GM19324 (cell line): ENCODE measurements at regions not wholly inside any gene's neighbourhood (a gene's known extent, or its start where the extent isn't known, plus 50 kb on each side); places are given as distances from the start of the nearest gene placed in this dataset.
"Not testable (repeated sequence)": the region's sequence is repeated elsewhere in the genome, so short reads cannot be mapped to it uniquely, and the experiment has no call there.

Source experiments
- ATAC-seq: cut with Tn5 transposase; IDR thresholded peaks from one replicate; pipeline ENCODE4 v1.9.1; 2021; ENCODE audit warnings: mild to moderate bottlenecking, moderate library complexity; ENCODE audit not compliant: unreplicated experiment, low FRiP score

DNA sequence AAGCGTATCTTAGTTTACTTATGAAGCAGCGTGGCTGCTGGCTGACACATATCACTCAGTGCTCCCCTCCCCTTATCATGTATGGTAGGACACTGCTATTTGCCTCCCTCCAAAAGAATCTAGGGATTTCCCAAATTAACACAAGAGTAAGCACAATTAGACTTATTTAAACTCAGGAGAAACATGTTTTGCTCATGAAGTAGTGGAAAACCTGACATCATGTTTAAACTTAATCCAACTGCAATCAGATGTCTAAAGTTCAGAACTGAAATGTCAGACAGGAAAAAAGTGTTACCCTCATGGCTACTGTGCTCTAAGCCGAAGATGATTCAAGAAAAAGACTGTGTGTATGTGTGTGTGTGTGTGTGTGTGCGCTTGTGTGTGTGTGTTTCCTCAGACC is 324.1 kb upstream of the TNC start:
- ATAC-seq: no peak

- ATAC-seq: no peak
Measured at GRCh38 chr9:115443890-115444289, 325.9 kb upstream of the TNC start.

GRCh38 chr9:115444959-115445358 is 327.0 kb upstream of the TNC start:
- no peak for ATAC-seq

- no peak for ATAC-seq
Measured at GRCh38 chr9:115445655-115446054, 327.7 kb upstream of the TNC start.

DNA sequence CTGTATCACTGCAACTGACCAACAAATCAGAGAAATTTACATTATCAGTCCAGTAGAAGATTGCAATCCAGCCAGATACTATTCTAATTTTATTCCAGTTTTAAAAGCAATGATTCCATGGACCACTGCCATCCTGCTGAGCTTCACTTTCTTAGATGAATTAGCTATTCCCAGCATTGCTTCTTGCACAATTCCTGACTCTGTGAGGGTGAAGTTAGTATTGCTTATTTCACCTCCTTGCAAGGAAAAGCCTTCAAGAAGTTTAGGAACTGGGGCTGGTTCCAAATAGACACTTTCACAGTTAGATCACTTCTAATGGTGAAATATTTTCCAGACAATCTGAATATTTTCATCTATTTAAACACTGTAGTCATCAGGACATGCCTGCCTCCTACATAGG is 338.6 kb upstream of the TNC start:
- no peak for ATAC-seq

DNA sequence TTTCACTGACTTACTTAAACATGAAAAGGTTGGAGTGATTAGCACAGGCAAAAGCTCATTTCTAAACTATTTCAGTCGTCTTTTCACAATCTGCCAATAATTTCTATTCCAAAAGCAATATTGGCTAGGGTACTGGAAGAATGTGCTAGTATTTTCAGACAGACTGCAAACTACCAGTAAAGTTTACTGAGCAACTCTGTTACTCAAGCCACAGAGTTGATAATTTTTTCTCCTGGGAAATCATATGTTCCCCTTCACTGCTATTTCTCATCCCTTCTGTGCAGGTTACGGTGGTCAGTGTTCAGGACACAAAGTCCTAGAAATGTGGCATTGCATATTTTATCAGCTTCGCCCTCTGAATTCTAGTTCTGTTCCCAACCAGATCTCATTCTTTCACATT is 343.3 kb upstream of the TNC start:
- no peak for ATAC-seq

- no peak for ATAC-seq
Measured at GRCh38 chr9:115462623-115463022, 344.7 kb upstream of the TNC start.

DNA sequence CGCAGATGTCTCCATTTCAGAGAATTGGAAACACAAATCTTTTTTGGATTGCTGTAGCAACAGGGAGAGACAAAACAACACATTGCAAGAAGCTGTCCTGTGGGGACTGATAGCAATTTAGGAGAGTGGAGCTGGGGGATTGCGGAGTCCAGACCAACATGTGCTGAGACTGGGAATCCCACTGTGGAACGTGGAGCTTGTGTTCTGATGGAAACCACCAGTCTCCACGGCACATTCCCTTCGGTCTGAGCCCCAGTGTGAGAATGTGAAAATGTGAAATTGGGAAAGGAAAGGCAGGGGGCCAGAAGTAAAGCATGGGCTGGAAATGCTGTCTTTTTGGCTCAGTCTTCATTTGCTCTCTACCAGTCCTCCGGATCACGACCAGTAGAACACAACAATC is 348.8 kb upstream of the TNC start:
- no peak for ATAC-seq

DNA sequence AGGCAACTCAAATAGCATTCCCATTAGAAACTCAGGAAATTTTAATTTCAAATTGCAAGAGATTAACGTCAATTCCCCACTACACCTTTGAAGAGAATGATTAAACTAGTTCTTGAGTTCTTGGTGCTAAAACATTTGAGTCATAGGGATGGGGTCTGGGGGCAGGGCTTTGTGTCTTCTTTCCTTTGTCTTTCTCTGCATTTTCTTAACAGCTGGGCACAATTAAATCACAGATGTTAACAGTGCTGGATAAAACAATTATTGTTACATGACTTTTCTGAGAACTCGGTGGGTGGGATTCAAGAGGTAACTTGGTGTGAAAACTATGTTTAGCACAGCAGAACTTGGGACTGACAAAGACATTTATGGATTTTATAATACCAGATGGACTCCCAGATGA is 351.9 kb upstream of the TNC start:
- ATAC-seq: no peak

GRCh38 chr9:115473032-115473431 is 355.1 kb upstream of the TNC start:
- not testable (repeated sequence) for ATAC-seq

DNA sequence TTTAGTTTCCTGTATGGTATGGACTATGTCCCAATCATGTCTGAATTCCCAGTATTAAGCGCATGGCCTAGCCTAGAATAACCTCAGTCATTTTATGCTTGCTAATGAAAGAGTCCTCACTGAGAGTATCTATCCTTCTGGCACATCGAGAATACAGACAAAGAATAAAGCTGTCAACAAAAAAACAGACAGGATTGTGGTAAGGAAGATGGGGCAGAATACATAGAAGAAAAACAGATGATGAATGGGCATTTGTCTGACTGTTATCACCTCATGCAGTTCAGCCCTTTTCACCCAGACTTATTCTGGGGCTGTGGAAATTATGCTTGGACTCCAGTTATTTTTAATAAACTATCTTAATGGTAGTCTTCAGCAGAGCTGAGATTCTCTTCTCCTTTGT is 363.8 kb upstream of the TNC start:
- ATAC-seq: no peak

GRCh38 chr9:115482747-115483146 is 364.8 kb upstream of the TNC start:
- ATAC-seq: no peak

DNA sequence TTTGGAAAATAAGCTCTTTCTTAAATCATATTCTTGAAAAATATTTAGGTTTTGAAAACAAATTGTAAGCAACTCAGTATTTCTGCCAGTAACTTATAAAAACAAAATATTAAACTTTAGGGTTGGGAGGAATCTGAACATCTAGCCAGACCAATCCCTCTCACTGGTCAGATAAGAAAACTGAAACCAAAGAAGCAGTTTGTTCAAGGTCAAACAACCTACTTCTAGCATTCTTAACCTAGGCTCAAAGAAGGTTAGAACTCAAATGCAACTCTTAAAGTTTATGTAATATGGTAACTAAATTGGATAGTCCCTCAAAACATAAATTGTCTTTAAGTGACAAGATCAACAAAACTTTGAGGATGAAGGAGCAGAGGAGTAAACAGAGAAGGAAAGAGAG is 374.9 kb upstream of the TNC start:
- no peak for ATAC-seq

- ATAC-seq: no peak
Measured at GRCh38 chr9:115494393-115494792, 376.4 kb upstream of the TNC start.

DNA sequence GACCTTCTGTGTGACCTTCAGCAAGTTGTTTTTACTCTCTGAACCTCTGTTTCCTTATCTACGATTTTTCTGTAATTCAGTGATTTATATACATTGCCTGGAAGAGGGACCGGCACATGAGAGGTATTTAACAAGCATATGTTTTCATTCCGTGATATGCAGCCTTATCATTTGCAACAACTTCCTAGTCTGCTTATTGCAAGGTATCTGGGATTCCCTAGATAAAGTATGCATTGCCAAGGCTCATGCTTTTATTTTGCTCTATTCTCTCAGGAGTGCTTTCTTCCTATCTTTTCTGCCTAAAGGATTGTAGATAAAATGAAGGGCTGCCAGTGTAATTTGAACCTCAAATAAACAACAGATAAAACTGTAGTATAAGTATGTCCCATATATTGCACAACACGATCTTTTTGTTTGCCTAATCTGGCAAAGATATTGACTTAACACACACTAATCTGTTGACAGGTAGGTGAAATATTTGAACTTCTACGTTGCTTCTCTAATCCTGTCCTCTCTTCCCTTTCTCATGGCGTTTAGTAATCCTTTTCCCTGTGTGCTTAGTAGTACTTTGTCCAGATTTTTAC is 377.2 kb upstream of the TNC start:
- no peak for ATAC-seq

GRCh38 chr9:115495836-115496235 is 377.9 kb upstream of the TNC start:
- ATAC-seq: no peak

DNA sequence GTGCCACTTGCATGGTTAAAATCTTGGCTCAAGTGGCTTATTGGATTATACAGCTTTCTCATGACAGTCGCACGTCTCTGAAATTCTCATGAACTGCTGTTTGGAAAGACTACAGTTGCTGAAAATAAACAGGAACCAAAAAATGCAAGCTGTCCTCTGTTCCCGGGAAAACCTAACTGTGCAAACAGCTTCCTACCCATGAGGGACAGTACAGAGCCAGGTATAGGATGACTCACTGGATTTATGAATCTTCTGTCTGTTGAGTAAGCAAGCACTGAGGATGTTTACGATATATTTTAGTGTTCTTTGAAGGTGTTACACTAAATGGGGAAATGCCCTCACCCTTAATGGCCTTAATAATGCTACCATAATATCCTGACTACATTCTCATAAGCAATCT is 380.3 kb upstream of the TNC start:
- ATAC-seq: no peak

GRCh38 chr9:115507148-115507547 is 389.2 kb upstream of the TNC start:
- no peak for ATAC-seq

GRCh38 chr9:115513148-115513547 is 395.2 kb upstream of the TNC start:
- ATAC-seq: no peak

DNA sequence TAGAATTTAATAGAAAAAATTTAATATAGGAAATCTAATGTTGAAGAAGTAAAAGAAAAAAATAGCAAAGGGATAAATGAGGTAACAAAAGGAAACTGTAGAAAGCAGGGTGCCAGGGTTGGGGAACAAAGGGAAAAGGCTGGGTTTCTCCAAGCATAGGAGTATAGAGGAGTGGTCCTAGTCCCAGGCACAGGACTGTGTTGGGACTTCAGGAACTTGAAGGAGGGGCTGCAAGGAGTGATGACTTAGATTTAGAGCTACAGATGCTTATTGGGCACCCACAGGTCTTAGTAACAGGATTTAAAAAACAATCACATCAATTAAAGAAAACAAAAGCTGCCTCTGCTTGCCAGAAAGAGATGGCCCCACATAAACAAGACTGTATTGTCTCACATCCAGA is 396.5 kb upstream of the TNC start:
- no peak for ATAC-seq

GRCh38 chr9:115517335-115518075 is 399.5 kb upstream of the TNC start:
- no peak for ATAC-seq

DNA sequence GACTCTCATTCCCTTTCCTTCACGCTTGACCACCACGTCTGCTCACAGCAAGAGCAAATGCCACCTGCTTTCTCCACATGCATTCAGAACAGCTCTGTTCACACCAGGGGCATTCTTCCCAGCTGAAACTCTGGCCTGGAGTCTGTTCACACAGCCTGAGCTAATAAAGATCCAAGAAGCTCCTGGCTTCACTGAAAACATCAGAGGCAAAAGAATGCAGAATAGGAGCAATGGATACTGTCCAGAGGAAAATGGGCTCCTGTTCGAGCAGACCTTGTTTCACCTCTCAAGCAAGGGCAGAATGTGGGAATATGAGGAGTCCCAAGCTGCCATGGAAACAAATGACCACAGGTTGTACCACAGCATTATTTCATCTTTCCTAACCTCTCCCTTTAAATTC is 402.7 kb upstream of the TNC start:
- ATAC-seq: no peak

GRCh38 chr9:115522912-115523311 is 405.0 kb upstream of the TNC start:
- no peak for ATAC-seq
